T-cell (primary cell): ENCODE measurements at regions not wholly inside any gene's neighbourhood (a gene's known extent, or its start where the extent isn't known, plus 50 kb on each side); places are given as distances from the start of the nearest gene placed in this dataset.

Source experiments
- ATAC-seq, 4 experiments: fragments of 200-7000 bp in 3 of 4; fragments of 150-1000 bp in 1 of 4; cut with Tn5 transposase; replicated peaks in 1 of 4; 1 replicate in 3 of 4; 2 replicates in 1 of 4; pipeline ENCODE4 v1.10.0; 2021; ENCODE audit warnings: moderate library complexity in 3 of 4, mild to moderate bottlenecking in 2 of 4, moderate number of reproducible peaks in 1 of 4
- CTCF ChIA-PET, 2 donors: fragments of 300-600 bp; sonication (Branson Sonifier 250); formaldehyde crosslinking; loops; one replicate each; lab custom pipeline; 2022; ENCODE audit warnings: antibody characterized with exemption in 2 of 2; lab: Charles Lee
- POLR2A ChIA-PET, 2 donors: fragments of 300-600 bp; sonication (Branson Sonifier 250); formaldehyde crosslinking; loops; one replicate each; lab custom pipeline; 2022; ENCODE audit warnings: antibody characterized with exemption in 2 of 2; lab: Charles Lee
- DNase-seq, 35 experiments: peaks; one replicate each; pipeline versions ENCODE4 v3.0.0 to v3.0.0-alpha.2; 2013 to 2023
- H3K27ac ChIP-seq: one replicate; pipeline ENCODE4 v1.5.1; 2013; ENCODE audit warnings: low read length
- H3K27me3 ChIP-seq, 2 experiments: replicated peaks in 1 of 2; 1 replicate in 1 of 2; 2 replicates in 1 of 2; pipeline versions ENCODE4 v1.6.1 to v1.7.0; 2013; ENCODE audit warnings: low read length in 1 of 2, mixed read lengths in 1 of 2; ENCODE audit not compliant: control insufficient read depth in 2 of 2, insufficient read depth in 2 of 2; ENCODE audit errors: extremely low read depth in 1 of 2
- H3K36me3 ChIP-seq, 2 donors: 1 replicate in 1 of 2; 2 replicates in 1 of 2; pipeline versions ENCODE4 v1.6.1 to v1.7.0; 2013; ENCODE audit warnings: low read length in 1 of 2; ENCODE audit not compliant: control insufficient read depth in 2 of 2, insufficient read depth in 1 of 2; ENCODE audit errors: extremely low read depth in 1 of 2
- H3K4me1 ChIP-seq, 2 experiments: 1 replicate in 1 of 2; 2 replicates in 1 of 2; pipeline versions ENCODE4 v1.6.1 to v1.7.0; 2013; ENCODE audit warnings: low read length in 2 of 2, mixed read lengths in 1 of 2; ENCODE audit not compliant: insufficient read depth in 2 of 2, control insufficient read depth in 1 of 2; ENCODE audit errors: extremely low read depth in 1 of 2
- H3K4me3 ChIP-seq, 2 donors: 1 replicate in 1 of 2; 2 replicates in 1 of 2; pipeline versions ENCODE4 v1.5.1 to v1.7.0; 2013; ENCODE audit warnings: mild to moderate bottlenecking in 2 of 2, low read length in 1 of 2, moderate library complexity in 1 of 2; ENCODE audit not compliant: control insufficient read depth in 1 of 2; ENCODE audit errors: extremely low read depth in 1 of 2
- H3K9me3 ChIP-seq: 2 replicates; pipeline ENCODE4 v1.7.0; 2013
- H3K27ac Mint-ChIP-seq, 2 donors: one replicate each; pipeline ENCODE4 v1.8.0; 2020 to 2021; ENCODE audit warnings: mild to moderate bottlenecking in 2 of 2, mixed read lengths in 2 of 2
- H3K27me3 Mint-ChIP-seq, 2 donors: one replicate each; pipeline ENCODE4 v1.8.0; 2021 to 2022; ENCODE audit warnings: mixed read lengths in 2 of 2
- H3K36me3 Mint-ChIP-seq: one replicate; pipeline ENCODE4 v1.8.0; 2021; ENCODE audit warnings: mixed read lengths
- H3K4me1 Mint-ChIP-seq, 3 donors: one replicate each; pipeline ENCODE4 v1.8.0; 2020 to 2022; ENCODE audit warnings: mixed read lengths in 3 of 3, mild to moderate bottlenecking in 1 of 3
- H3K4me3 Mint-ChIP-seq, 3 donors: one replicate each; pipeline ENCODE4 v1.8.0; 2020 to 2022; ENCODE audit warnings: mild to moderate bottlenecking in 3 of 3, mixed read lengths in 3 of 3, moderate library complexity in 3 of 3
- H3K9me3 Mint-ChIP-seq, 3 donors: one replicate each; pipeline ENCODE4 v1.8.0; 2020 to 2022; ENCODE audit warnings: mixed read lengths in 3 of 3
- WGBS: methylation state at CpG from one replicate; pipeline ENCODE4 v1.1.5; 2013; ENCODE audit warnings: missing lambda C conversion rate; ENCODE audit not compliant: insufficient coverage; 5-methylcytosine and 5-hydroxymethylcytosine counted together

GRCh38 chr6:165760126-165760802, 97.2 kb upstream of the PDE10A start:
- Histone ChIP-seq H3K36me3 (no peaks in the 10 kb centered on the region), H3K27me3 (peaks cover 0 to 2% of the 10 kb centered on the region in 2 experiments), H3K4me1 (no peaks in the 10 kb centered on the region), H3K27ac (no peak overlapping the region), H3K4me3 (no peak overlapping the region), H3K9me3 (no peaks in the 10 kb centered on the region)
- 90% methylated on average over 3 of the region's 7 CpGs for WGBS
- ATAC-seq (no peak), DNase-seq (no peak)
- Mint-ChIP-seq H3K9me3 (peaks cover 0 to 6% (median 0%) of the 10 kb centered on the region in 3 donors), H3K4me1 (no peaks in the 10 kb centered on the region), H3K27me3 (no peaks in the 10 kb centered on the region), H3K36me3 (no peaks in the 10 kb centered on the region), H3K27ac (no peak overlapping the region), H3K4me3 (no peak overlapping the region)
- ChIA-PET POLR2A (no interaction called here), CTCF (no interaction called here)

GRCh38 chr6:165758441-165758840, 95.4 kb upstream of the PDE10A start:
- CTCF ChIA-PET, result no interaction called here

GRCh38 chr6:165755583-165755982, 92.5 kb upstream of the PDE10A start:
- POLR2A ChIA-PET, result no interaction called here
- Histone ChIP-seq H3K27ac (no peak overlapping the region), H3K4me3 (no peak overlapping the region), H3K36me3 (no peaks in the 10 kb centered on the region), H3K27me3 (peaks cover 2 to 8% of the 10 kb centered on the region in 2 experiments), H3K9me3 (no peaks in the 10 kb centered on the region), H3K4me1 (no peaks in the 10 kb centered on the region)
- Mint-ChIP-seq H3K36me3 (no peaks in the 10 kb centered on the region), H3K27ac (no peak overlapping the region), H3K27me3 (peaks cover 0 to 2% of the 10 kb centered on the region in 2 donors), H3K4me1 (no peaks in the 10 kb centered on the region), H3K4me3 (no peak overlapping the region), H3K9me3 (no peaks in the 10 kb centered on the region)
- CTCF ChIA-PET, result no interaction called here
- DNase-seq (no peak), ATAC-seq (no peak)
- 53% methylated on average over 2 of the region's 4 CpGs for WGBS

More at GRCh38 chr6:165758441-165758840, 95.4 kb upstream of the PDE10A start:
- ATAC-seq (no peak), DNase-seq (no peak)
- Mint-ChIP-seq H3K9me3 (peaks cover 0 to 6% (median 0%) of the 10 kb centered on the region in 3 donors), H3K4me1 (no peaks in the 10 kb centered on the region), H3K36me3 (no peaks in the 10 kb centered on the region), H3K27ac (no peak overlapping the region), H3K4me3 (no peak overlapping the region), H3K27me3 (no peaks in the 10 kb centered on the region)
- Histone ChIP-seq H3K27me3 (peaks cover 0 to 2% of the 10 kb centered on the region in 2 experiments), H3K4me1 (no peaks in the 10 kb centered on the region), H3K4me3 (no peak overlapping the region), H3K36me3 (no peaks in the 10 kb centered on the region), H3K9me3 (no peaks in the 10 kb centered on the region), H3K27ac (no peak overlapping the region)
- POLR2A ChIA-PET, result no interaction called here

DNA sequence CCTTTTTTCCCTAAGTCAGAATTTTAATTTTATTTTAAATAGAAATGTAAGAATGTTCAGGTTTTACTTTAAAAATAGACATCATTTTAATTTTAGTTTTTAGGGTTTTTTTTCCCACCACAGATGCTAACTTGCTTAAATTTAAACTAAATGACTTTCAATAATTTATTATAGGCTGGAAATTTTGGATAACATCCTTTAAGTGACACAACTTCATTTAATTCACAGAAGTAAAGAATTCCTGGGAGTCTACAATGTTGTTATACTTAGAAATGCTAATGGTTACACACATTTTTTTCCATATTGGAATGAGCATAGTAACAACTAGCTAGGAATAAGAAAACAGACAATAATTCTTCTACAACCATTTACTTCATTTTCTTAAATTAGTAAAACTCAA, 90.5 kb upstream of the PDE10A start:
- H3K4me3 ChIP-seq, result no peak overlapping the region
- H3K27ac ChIP-seq, result no peak overlapping the region
- ChIA-PET POLR2A (no interaction called here), CTCF (no interaction called here)
- Mint-ChIP-seq H3K36me3 (no peaks in the 10 kb centered on the region), H3K9me3 (peaks cover 4 to 6% (median 5%) of the 10 kb centered on the region in 3 donors), H3K27me3 (peaks cover 0 to 3% of the 10 kb centered on the region in 2 donors), H3K4me3 (no peak overlapping the region), H3K27ac (no peak overlapping the region), H3K4me1 (no peaks in the 10 kb centered on the region)
- H3K9me3 ChIP-seq, result no peaks in the 10 kb centered on the region
- DNase-seq, result no peak
- no peaks in the 10 kb centered on the region for H3K4me1 ChIP-seq
- H3K36me3 ChIP-seq, result no peaks in the 10 kb centered on the region
- H3K27me3 ChIP-seq, result peaks cover 0 to 10% of the 10 kb centered on the region in 2 experiments
- no peak for ATAC-seq

- WGBS, result 100% methylated on average over 1 of the region's 3 CpGs
- POLR2A ChIA-PET, result no interaction called here
- peaks cover 4 to 6% (median 5%) of the 10 kb centered on the region in 3 donors for H3K9me3 Mint-ChIP-seq
- no peaks in the 10 kb centered on the region for H3K36me3 ChIP-seq
- DNase-seq (no peak), ATAC-seq (no peak)
- H3K4me3 ChIP-seq, result no peak overlapping the region
- peaks cover 0 to 3% of the 10 kb centered on the region in 2 donors for H3K27me3 Mint-ChIP-seq
- no peaks in the 10 kb centered on the region for H3K9me3 ChIP-seq
- no peaks in the 10 kb centered on the region for H3K36me3 Mint-ChIP-seq
- no peaks in the 10 kb centered on the region for H3K4me1 ChIP-seq
- no peak overlapping the region for H3K4me3 Mint-ChIP-seq
- peaks cover 0 to 10% of the 10 kb centered on the region in 2 experiments for H3K27me3 ChIP-seq
- no peak overlapping the region for H3K27ac ChIP-seq
- H3K27ac Mint-ChIP-seq, result no peak overlapping the region
- CTCF ChIA-PET, result no interaction called here
- H3K4me1 Mint-ChIP-seq, result no peaks in the 10 kb centered on the region
Measured at GRCh38 chr6:165752451-165752850, 89.4 kb upstream of the PDE10A start.

DNA sequence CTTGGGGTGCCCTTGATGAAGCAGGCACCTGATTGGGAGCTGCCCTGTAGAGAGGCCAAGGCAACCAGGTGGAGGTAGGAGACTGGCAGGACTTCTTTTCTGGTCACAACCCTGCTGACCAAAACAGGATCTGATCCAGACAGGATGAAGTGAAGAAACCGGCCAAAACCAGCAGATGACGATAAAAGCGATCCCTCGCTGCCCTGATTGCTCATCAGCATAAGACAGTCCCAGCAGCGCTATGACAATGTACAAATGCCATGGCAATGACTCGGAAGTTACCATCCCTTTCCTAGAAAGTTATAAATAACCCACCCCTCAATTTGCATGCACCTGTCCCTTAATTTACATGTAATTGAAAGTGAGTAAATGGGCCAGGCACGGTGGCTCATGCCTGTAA, 88.4 kb upstream of the PDE10A start:
- H3K27ac Mint-ChIP-seq, result no peak overlapping the region

DNA sequence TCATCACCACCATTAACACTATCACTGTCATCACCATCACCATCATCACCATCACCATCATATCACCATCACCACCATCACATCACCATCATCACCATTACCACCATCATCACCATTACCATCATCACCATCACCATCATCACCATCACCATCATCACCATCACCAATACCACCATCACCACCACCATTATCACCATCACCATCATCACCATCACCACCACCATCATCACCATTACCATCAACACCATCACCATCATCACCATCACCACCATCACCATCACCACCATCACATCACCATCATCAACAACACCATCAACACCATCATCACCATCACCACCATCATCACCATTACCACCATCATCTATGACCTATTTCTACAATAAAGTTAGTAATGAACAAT, 86.1 kb upstream of the PDE10A start:
- Histone ChIP-seq H3K9me3 (no peaks in the 10 kb centered on the region), H3K4me1 (no peaks in the 10 kb centered on the region), H3K27ac (no peak overlapping the region), H3K27me3 (peaks cover 0 to 10% of the 10 kb centered on the region in 2 experiments), H3K36me3 (no peaks in the 10 kb centered on the region), H3K4me3 (no peak overlapping the region)
- H3K4me3 Mint-ChIP-seq, result no peak overlapping the region
- POLR2A ChIA-PET, result no interaction called here
- no peak overlapping the region for H3K27ac Mint-ChIP-seq
- H3K27me3 Mint-ChIP-seq, result peaks cover 2 to 3% of the 10 kb centered on the region in 2 donors
- H3K9me3 Mint-ChIP-seq, result peaks cover 4 to 6% (median 5%) of the 10 kb centered on the region in 3 donors
- DNase-seq (no peak), ATAC-seq (no peak)
- H3K4me1 Mint-ChIP-seq, result no peaks in the 10 kb centered on the region
- no peaks in the 10 kb centered on the region for H3K36me3 Mint-ChIP-seq
- CTCF ChIA-PET, result no interaction called here

More for the DNA sequence above, 88.4 kb upstream of the PDE10A start:
- Mint-ChIP-seq H3K4me1 (no peaks in the 10 kb centered on the region), H3K4me3 (no peak overlapping the region), H3K9me3 (peaks cover 4 to 6% (median 5%) of the 10 kb centered on the region in 3 donors), H3K27me3 (peaks cover 0 to 3% of the 10 kb centered on the region in 2 donors), H3K36me3 (no peaks in the 10 kb centered on the region)
- Histone ChIP-seq H3K27ac (no peak overlapping the region), H3K4me1 (no peaks in the 10 kb centered on the region), H3K9me3 (no peaks in the 10 kb centered on the region), H3K4me3 (no peak overlapping the region), H3K36me3 (no peaks in the 10 kb centered on the region), H3K27me3 (peaks cover 0 to 10% of the 10 kb centered on the region in 2 experiments)
- 92% methylated on average over 4 of the region's 7 CpGs for WGBS
- POLR2A ChIA-PET, result no interaction called here
- no peak for DNase-seq
- CTCF ChIA-PET, result no interaction called here
- no peak for ATAC-seq
